ENCODE measurements at regions not wholly inside any gene's neighbourhood (a gene's known extent, or its start where the extent isn't known, plus 50 kb on each side); places are given as distances from the start of the nearest gene placed in this dataset.

GRCh38 chr18:26667046-26667445 is 118.7 kb upstream of the KCTD1 start:
- no peak for TF ChIP-seq CTCF (IDR thresholded peaks at IDR 0.05)
- no peak for TF ChIP-seq EP300 (IDR thresholded peaks at IDR 0.05)
